ENCODE measurements at regions not wholly inside any gene's neighbourhood (a gene's known extent, or its start where the extent isn't known, plus 50 kb on each side); places are given as distances from the start of the nearest gene placed in this dataset.

DNA sequence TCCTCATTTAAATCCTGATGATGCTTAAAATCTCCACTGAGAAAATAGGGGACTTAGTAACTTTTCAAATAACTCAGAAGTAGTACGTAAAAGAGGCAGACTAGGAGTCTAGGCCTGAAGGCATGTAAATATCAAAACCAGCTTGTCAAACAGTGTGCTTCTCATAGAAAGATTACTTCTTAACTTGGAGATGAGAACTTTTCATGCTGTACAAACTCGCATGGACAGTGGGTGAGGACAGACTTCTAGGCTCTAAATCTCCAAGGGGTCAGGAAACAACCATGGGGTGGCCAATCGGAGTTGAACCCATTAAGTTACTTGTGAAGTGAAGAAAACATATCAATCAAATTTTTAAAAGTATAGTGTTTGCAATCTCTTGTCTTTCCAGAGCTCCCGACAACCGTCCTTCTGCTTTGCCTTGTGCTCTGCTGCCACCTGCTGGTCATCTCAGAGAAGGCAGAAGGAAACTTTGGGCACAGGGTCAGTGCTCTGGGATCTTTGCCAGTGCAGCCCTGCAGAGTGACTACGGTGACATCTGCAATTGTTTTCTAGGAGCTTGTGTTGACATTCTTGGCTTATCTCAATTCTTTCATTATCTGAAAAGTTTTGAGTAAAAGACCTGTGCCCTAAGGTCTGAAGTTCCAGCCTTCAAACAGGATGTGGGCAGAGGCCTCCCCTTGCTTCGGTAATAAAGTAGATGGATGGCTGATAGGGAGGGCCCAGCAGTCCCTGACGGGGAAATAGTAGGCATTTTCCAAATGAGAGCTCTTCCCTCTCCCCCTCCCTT is 105.1 kb upstream of the PDE4B start:
- Histone ChIP-seq H3K27me3 (ENCODE audit: insufficient read depth, poor library complexity, severe bottlenecking) (no peaks in the 10 kb centered on the region), H3K27ac (replicated peaks) (no peak overlapping the region), H3K4me3 (replicated peaks; ENCODE audit: insufficient read depth, low read length) (no peak overlapping the region)
- TF ChIP-seq, protein P1, sequence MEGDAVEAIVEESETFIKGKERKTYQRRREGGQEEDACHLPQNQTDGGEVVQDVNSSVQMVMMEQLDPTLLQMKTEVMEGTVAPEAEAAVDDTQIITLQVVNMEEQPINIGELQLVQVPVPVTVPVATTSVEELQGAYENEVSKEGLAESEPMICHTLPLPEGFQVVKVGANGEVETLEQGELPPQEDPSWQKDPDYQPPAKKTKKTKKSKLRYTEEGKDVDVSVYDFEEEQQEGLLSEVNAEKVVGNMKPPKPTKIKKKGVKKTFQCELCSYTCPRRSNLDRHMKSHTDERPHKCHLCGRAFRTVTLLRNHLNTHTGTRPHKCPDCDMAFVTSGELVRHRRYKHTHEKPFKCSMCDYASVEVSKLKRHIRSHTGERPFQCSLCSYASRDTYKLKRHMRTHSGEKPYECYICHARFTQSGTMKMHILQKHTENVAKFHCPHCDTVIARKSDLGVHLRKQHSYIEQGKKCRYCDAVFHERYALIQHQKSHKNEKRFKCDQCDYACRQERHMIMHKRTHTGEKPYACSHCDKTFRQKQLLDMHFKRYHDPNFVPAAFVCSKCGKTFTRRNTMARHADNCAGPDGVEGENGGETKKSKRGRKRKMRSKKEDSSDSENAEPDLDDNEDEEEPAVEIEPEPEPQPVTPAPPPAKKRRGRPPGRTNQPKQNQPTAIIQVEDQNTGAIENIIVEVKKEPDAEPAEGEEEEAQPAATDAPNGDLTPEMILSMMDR (IDR thresholded peaks at IDR 0.05; ENCODE audit: insufficient read depth, low read length) = peak; percentile 81
- no peak for TF ChIP-seq POLR2AphosphoS5 (IDR thresholded peaks at IDR 0.05; ENCODE audit: low read depth)
- TF ChIP-seq SPI1 (IDR thresholded peaks at IDR 0.05; ENCODE audit: borderline replicate concordance, low read depth) = no peak
- TF ChIP-seq, protein P2, sequence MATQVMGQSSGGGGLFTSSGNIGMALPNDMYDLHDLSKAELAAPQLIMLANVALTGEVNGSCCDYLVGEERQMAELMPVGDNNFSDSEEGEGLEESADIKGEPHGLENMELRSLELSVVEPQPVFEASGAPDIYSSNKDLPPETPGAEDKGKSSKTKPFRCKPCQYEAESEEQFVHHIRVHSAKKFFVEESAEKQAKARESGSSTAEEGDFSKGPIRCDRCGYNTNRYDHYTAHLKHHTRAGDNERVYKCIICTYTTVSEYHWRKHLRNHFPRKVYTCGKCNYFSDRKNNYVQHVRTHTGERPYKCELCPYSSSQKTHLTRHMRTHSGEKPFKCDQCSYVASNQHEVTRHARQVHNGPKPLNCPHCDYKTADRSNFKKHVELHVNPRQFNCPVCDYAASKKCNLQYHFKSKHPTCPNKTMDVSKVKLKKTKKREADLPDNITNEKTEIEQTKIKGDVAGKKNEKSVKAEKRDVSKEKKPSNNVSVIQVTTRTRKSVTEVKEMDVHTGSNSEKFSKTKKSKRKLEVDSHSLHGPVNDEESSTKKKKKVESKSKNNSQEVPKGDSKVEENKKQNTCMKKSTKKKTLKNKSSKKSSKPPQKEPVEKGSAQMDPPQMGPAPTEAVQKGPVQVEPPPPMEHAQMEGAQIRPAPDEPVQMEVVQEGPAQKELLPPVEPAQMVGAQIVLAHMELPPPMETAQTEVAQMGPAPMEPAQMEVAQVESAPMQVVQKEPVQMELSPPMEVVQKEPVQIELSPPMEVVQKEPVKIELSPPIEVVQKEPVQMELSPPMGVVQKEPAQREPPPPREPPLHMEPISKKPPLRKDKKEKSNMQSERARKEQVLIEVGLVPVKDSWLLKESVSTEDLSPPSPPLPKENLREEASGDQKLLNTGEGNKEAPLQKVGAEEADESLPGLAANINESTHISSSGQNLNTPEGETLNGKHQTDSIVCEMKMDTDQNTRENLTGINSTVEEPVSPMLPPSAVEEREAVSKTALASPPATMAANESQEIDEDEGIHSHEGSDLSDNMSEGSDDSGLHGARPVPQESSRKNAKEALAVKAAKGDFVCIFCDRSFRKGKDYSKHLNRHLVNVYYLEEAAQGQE (IDR thresholded peaks at IDR 0.05; ENCODE audit: insufficient replicate concordance, low read depth) = no peak
- DNase-seq (ENCODE audit: low read depth in 1 of 2, low spot score in 1 of 2) = peak; percentile 38 to 67

DNA sequence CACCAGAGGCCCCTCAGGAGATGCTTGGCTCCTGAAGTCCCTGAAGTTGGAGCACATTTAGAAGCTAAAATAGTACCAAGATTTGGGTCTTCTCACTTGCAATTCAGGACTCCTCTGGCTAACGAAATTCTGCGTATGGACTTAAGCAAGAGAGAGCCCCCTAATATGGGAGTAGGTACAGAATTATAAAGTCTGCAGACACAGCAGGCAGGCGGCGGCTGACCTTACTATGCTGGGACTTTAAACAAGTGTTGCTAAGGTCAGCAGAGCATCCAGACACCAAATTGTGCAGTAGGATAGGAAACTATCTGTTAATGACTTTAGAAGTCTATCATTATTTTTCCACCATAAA is 104.5 kb upstream of the PDE4B start:
- no peak overlapping the region for H3K4me3 ChIP-seq (replicated peaks; ENCODE audit: insufficient read depth, low read length)
- DNase-seq (ENCODE audit: low read depth in 1 of 2, low spot score in 1 of 2) = no peak
- no peaks in the 10 kb centered on the region for H3K27me3 ChIP-seq (ENCODE audit: insufficient read depth, poor library complexity, severe bottlenecking)
- H3K27ac ChIP-seq (replicated peaks) = no peak overlapping the region
- TF ChIP-seq GABPA (IDR thresholded peaks at IDR 0.05; ENCODE audit: low read depth) (no peak), SPI1 (IDR thresholded peaks at IDR 0.05; ENCODE audit: borderline replicate concordance, low read depth) (no peak), POLR2AphosphoS5 (IDR thresholded peaks at IDR 0.05; ENCODE audit: low read depth) (no peak)
- TF ChIP-seq, protein P2 (IDR thresholded peaks at IDR 0.05; ENCODE audit: insufficient replicate concordance, low read depth) = no peak
- TF ChIP-seq, protein P1 (IDR thresholded peaks at IDR 0.05; ENCODE audit: insufficient read depth, low read length) = no peak

DNA sequence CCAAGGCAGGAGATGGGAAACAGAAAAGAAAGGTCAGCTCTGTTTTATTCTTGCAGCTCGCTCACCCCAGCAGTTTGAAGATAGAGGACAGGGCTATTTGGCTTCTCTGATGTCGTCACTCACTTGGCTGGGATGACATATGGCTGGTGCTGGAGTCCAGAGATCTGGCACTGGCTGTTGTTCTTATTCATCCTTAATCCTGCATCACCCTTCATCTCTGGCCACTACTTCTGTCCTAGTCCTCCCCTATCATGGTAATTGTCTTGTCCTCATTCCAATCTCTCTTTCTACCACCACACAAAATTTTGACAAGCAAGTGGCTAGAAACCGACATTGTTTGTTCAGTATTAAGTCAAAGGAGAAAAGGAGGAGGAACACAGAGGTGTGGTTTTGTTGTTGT is 103.8 kb upstream of the PDE4B start:
- Histone ChIP-seq H3K27ac (replicated peaks) (no peak overlapping the region), H3K27me3 (ENCODE audit: insufficient read depth, poor library complexity, severe bottlenecking) (no peaks in the 10 kb centered on the region), H3K4me3 (replicated peaks; ENCODE audit: insufficient read depth, low read length) (no peak overlapping the region)
- no peak for TF ChIP-seq SPI1 (IDR thresholded peaks at IDR 0.05; ENCODE audit: borderline replicate concordance, low read depth)
- TF ChIP-seq, protein P2 (IDR thresholded peaks at IDR 0.05; ENCODE audit: insufficient replicate concordance, low read depth) = no peak
- no peak for TF ChIP-seq GABPA (IDR thresholded peaks at IDR 0.05; ENCODE audit: low read depth)
- TF ChIP-seq, protein P1 (IDR thresholded peaks at IDR 0.05; ENCODE audit: insufficient read depth, low read length) = no peak
- no peak for TF ChIP-seq POLR2AphosphoS5 (IDR thresholded peaks at IDR 0.05; ENCODE audit: low read depth)
- no peak for DNase-seq (ENCODE audit: low read depth in 1 of 2, low spot score in 1 of 2)

Measured in HL-60 (cell line).